GM10248 (cell line): ENCODE measurements at regions not wholly inside any gene's neighbourhood (a gene's known extent, or its start where the extent isn't known, plus 50 kb on each side); places are given as distances from the start of the nearest gene placed in this dataset.
"Not testable (repeated sequence)": the region's sequence is repeated elsewhere in the genome, so short reads cannot be mapped to it uniquely, and the experiment has no call there.

Experiments
- CTCF ChIA-PET: fragments of 300-600 bp; sonication (Branson Sonifier 250); formaldehyde crosslinking; extraction: SDS; loops from one replicate; lab custom pipeline; 2021; ENCODE audit warnings: antibody characterized with exemption; lab: Yijun Ruan, JAX
- POLR2A ChIA-PET: fragments of 350-650 bp; sonication (Branson Sonifier 250); formaldehyde crosslinking; extraction: SDS; loops from one replicate; lab custom pipeline; 2020; ENCODE audit warnings: antibody characterized with exemption; lab: Yijun Ruan, JAX
- DNase-seq: peaks from one replicate; pipeline ENCODE4 v3.0.0; 2012; ENCODE audit errors: extremely low spot score

DNA sequence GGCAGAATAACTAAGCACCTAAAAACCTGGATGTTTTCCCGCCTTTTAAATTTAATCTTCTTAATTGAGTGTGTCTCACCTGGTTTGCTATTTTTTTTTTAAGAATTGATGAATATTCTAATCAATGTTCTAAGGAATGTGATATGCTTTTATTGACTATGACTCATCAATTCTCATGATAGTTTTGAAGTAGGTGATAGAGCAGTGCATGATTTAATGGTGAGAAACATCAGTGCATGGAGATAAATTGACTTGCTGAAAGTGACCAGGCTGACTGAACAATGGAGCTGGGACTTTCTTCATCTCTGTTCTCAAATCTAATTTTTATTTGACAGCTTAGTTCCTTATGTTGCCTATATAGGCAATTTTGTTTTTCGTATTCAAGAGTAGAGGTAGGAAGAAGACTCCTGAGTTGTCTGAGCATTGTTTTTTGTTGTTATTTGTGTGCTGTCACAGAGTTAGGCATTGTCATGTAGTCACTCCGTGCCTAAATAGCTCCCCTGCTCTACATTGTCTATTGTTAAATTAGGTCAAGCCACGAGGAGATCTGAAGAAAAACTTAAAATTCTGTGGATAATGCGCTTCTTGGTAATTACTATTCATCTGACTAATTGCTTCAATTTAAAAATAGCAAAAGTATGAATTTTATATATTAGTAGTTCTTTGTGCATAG, 59.0 kb upstream of the NUTM2F start:
- CTCF ChIA-PET, POLR2A ChIA-PET, DNase-seq: not testable (repeated sequence)

DNA sequence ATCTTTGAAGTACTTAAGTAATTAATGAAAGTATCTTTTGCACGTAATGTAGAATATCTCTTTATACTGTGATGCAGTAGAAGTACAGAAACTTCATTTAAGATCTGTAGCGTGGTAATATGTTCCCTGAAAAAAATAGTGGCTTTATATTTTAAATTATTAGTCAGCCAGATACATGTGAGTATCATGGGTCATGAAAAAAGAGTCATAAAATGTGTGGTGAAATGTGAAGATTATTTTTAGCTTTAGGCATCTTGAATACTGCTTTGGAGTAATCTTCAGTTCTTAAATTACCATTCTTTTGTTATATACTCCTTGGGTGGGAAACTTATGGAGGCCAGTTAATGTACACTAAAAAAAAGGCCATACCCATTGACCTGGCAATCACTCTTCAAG, 59.6 kb upstream of the NUTM2F start:
- DNase-seq, POLR2A ChIA-PET, CTCF ChIA-PET: not testable (repeated sequence)

DNA sequence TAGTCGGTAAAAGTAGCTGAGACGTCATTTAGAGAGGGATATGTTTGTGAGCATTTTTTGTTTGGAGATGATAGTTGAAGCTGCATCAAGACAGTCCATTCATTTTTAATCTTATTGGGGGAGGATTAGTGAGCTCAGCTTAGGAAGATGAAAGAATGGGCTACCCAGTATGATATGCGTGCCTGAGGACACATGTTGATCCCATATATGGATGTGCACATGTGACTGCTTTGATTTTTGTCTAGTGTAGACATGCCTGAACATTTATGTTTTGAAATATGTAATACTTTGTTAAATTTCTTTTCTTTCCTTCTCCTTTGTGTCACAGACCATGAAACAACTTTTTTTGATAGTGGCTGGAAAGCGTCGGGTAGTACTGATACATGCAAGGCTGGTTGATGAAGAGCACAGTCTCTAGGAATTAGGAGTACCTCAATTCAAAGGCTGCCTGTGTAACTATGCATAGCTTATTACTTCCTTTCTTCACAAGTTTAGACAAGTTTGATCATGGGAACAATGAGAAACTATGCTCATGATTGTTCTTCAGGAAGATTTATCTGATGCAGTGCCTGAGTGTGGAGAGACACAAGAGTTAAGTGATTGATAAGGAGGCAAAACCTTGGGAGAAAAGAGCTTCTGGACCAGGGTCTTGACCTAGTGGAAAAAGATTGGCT, 62.1 kb upstream of the NUTM2F start:
- POLR2A ChIA-PET, CTCF ChIA-PET: not testable (repeated sequence)

DNA sequence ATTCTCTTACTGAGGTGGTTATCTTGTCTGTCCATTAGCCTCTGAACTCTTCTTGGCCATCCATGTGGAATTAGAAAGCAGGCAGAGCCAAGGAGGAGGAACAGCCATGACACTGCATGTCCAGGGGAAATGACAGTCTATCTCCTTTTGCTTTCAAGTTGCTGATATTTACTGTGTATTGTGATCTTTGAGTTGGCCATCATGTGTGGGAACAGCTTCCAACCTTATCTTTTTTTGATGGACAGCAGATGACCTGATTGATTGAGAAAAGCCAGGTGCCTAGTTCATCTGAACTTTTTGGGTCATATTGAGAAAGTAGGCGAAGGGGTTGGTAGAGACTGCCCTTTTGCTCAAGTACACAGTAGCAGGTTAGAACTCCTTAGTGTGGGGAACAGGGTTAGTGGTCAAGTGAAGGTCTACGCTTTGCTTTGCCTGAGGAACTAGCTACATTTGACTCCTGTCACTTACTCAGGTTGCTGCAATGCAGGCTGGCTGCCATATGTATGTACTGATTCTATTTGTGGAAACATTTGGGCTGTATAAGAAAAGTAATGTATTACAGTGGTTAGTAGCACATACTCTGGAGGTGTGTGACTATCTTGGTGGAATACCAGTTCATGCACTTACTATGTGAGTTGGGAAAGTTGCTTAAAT, 64.7 kb upstream of the NUTM2F start:
- POLR2A ChIA-PET, CTCF ChIA-PET, DNase-seq: not testable (repeated sequence)

More for the DNA sequence above, 62.1 kb upstream of the NUTM2F start:
- DNase-seq, result not testable (repeated sequence)

DNA sequence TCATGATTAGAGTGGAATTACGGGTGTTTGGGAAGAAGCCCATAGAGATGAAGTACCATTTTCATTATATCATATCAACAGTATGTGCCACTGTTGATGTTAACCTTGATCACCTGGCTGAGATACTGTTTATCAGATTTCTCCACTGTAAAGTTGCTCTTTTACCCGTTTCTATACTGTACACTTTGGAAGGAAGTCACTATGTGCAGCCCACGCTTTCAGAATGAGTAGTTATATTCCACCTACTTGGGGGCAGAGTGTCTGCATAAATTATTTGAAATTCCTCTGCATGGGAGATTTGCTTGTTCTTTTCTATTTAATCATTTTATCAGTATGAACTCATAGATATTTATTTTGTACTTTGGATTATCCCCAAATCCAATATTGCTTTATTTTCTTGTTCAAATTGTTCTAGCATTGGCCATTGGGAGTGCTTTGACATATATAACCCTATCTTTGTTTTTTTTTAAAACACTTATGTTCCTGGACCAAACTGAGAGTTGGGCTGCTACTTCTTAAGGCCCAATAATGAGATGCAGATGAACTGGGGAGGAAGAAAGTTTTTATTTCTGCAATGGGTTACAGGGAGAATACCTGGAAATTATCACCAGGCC, 69.4 kb upstream of the NUTM2F start:
- POLR2A ChIA-PET, CTCF ChIA-PET, DNase-seq: not testable (repeated sequence)

DNA sequence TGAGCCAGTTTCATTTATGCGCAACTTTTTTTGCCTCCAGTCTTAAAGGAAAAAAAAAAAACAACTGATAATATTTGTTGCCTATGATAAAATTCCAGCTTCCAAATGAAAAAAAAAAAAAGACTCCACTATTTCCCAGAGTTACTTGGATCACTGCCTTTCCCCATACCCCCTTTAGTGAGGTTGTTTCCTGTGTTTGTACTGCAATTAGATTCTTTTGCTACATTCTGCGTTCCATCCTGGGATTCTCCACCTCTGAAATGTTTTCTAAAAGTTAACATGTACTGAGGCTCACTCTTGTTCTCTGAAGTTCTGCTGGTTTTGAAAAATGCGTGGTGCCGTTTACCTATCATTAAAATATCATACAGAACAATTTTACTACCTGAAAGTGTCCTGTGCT, 72.0 kb upstream of the NUTM2F start:
- DNase-seq, CTCF ChIA-PET, POLR2A ChIA-PET: not testable (repeated sequence)

DNA sequence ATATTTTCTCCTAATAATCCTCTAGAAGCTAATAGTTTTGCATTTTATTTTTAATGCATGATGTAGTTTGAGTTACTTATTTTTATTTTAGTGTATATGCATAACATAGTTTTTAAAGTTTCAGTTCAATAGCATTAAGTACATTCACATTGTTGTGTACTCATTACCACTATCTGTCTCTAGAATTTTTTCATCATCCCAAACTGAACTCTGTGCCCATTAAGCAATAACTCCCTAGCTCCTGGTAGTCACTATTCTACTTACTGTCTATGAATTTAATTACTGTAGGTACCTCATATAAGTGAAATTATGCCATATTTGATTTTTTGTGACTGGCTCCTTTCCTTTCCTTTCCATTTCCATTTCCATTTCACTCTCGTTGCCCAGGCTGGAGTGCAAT, 74.4 kb upstream of the NUTM2F start:
- DNase-seq, POLR2A ChIA-PET, CTCF ChIA-PET: not testable (repeated sequence)

DNA sequence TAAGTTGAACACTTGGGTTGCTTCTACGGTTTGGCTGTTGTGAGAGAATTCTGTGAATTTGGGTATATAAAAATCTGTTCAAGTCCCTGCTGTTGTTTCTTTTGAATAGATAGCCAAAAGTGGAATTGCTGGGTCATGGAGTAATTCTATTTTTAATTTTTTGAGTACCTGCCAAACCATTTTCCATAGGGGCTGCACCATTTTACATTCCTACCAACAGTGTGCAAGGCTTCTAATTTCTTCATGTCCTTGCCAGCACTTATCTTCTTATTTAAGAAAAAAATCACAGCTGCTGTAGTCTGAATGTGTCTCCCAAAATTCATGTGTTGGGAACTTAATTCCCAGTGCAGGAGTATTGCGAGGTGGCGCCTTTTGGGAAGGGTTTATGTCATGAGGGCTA, 75.1 kb upstream of the NUTM2F start:
- DNase-seq, POLR2A ChIA-PET, CTCF ChIA-PET: not testable (repeated sequence)

DNA sequence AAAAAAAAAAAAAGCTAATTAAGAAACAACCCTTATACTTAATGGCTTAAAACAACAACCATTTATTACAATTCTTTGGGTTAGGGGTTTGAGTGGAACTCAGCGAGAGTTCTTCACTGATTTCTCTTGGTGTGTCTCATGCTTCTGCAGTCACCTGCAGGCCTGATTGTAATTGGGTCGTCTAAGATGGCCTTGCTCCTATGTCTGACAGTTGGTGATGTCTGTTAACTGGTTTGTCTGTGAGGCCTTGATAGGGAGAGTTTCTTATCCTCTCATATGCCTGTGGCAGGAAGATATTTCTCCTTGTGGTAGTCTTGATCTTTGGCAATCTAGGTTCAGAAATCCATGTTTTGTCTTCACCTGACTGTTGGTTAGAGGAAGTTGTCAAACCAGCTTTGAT, 85.2 kb upstream of the NUTM2F start:
- POLR2A ChIA-PET, DNase-seq, CTCF ChIA-PET: not testable (repeated sequence)

DNA sequence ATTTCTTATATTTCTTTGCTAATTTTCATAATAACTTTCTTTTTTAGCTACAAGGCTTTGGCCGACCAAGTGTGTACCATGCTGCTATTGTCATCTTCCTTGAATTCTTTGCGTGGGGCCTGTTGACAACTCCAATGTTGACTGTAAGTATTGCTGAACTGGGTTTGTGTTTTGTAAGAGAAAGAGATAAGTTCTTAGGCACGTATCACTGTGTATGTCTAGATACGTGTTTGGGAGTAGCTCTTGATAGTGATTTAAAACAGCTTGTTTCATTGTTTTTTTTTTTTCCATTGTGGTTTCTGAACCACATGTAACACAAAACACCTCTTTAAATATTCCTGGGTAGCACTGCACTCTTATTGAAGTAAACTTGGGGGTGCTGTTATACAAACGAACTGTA, 86.7 kb upstream of the NUTM2F start:
- POLR2A ChIA-PET, DNase-seq, CTCF ChIA-PET: not testable (repeated sequence)

DNA sequence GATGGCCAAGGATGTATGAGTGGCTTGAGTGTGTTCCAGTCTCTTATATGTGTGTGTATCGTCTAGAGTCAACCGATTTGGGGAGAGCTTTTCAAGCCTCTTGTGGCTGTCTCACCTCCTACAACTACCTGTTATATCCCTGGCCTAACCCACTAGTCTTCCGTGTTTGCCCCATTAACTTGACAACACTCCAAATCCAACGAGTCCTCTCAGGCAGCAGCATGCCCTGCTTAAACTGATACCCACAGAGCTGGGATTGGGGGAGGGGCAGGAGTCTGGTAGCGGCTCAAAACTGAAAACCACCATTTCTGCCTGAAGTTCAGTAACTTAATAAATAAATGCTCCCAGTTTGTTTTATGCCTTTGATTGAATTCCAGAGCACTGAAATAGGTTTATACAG, 91.7 kb upstream of the NUTM2F start:
- CTCF ChIA-PET, DNase-seq, POLR2A ChIA-PET: not testable (repeated sequence)

DNA sequence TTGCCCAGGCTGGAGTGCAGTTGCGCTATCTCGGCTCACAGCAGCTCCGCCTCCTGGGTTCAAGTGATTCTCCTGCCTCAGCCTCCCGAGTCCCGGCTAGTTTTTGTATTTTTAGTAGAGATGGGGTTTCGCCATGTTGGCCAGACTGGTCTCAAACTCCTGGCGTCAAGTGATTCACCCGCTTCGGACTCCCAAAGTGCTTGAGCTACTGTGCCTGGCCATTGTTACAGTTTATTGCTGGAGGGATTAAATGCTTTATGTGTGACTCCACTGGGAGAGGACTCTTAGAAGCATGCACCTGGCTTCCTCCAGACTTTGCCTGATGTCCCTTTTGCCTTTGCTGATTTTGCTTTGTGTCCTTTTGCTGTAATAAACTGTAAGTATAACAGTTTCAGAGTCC, 93.5 kb upstream of the NUTM2F start:
- POLR2A ChIA-PET, DNase-seq, CTCF ChIA-PET: not testable (repeated sequence)

DNA sequence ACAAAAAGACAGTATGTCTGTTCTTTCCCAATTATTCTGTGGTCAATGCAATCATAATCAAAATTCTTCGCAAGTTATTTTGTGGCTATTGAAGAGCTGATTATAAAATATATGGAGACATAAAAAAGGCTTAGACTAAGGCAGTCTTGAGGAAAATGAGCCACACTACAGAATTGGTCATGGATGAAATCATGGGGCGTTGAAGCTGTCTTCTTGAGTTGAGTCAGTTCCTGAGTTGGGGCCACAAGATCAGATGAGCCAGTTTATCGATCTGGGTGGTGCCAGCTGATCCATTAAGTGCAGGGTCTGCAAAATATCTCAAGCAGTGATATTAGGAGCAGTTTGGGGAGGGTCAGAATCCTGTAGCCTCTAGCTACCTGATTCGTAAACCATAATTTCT, 96.9 kb upstream of the NUTM2F start:
- POLR2A ChIA-PET, DNase-seq, CTCF ChIA-PET: not testable (repeated sequence)

DNA sequence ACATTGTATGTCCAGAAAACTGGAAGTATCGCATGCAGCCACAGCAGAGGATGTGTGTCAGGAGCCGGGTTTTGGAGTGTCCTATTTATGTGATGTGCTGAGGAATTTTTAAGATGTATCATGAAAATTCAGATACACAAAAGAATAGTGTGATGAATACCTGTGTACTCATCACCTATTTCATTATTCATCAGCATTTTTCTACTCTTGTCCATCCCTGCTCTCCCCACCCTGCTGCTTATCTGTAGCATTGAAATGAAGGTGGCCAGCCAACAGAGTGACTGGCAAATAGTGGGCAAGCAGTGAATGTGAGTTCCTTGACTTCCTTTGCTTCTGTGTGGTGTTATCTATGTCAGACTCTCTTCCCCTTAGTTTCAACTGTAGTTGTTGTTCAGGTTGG, 108.7 kb upstream of the NUTM2F start:
- CTCF ChIA-PET, DNase-seq, POLR2A ChIA-PET: not testable (repeated sequence)

DNA sequence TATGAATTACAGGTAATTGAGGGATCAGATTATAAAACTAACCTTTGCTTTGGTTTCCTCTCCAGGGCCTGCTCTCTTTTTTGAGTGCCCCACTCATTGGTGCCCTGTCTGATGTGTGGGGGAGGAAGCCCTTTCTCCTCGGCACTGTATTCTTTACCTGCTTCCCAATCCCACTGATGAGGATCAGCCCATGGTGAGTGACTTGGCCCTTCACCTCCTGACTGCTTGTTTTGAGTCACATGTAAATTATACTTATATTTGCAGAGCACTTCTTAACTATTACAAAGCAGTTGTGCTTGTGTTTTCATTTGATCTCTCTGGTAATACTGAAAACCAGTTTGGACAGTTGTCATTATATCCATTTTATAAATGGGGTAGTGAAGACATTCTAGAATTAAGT, 109.9 kb upstream of the NUTM2F start:
- DNase-seq, POLR2A ChIA-PET, CTCF ChIA-PET: not testable (repeated sequence)

DNA sequence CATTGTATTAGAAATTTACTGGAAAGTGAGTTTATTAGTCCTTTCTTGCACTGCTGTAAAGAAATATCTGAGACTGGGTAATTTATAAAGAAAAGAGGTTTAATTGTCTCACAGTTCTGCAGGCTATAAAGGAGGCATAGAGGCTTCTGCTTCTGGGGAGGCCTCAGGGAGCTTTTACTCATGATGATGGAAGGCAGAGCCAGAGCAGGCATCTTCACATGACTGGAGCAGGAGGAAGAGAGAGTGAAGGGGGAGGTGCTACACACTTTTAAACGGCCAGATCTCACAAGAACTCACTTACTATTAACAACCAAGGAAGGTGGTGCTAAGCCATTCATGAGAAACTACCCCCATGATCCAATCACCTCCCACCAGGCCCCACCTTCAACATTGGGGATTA, 112.7 kb upstream of the NUTM2F start:
- DNase-seq, POLR2A ChIA-PET: not testable (repeated sequence)
- CTCF ChIA-PET, result interaction anchor here (1.6 kb wide), 1 partner anchor 10 kb away, joined by 3 read pairs; no protein-coding TSS in a partner anchor
